Lower lobe of right lung (tissue), 2 donors: ENCODE measurements at regions not wholly inside any gene's neighbourhood (a gene's known extent, or its start where the extent isn't known, plus 50 kb on each side); places are given as distances from the start of the nearest gene placed in this dataset.

ENCODE experiments used
- ATAC-seq, 2 donors: fragments of 200-7000 bp; cut with Tn5 transposase; one replicate each; pipeline ENCODE4 v1.9.1; 2020 to 2022; ENCODE audit warnings: mild to moderate bottlenecking in 2 of 2, moderate library complexity in 2 of 2
- DNase-seq: peaks from one replicate; pipeline ENCODE4 v3.0.0-alpha.2; 2020
- H3K27ac ChIP-seq: fragments of 200-600 bp; one replicate; pipeline ENCODE4 v1.8.0; 2022
- H3K27me3 ChIP-seq: fragments of 200-600 bp; one replicate; pipeline ENCODE4 v1.8.0; 2022; ENCODE audit warnings: low read depth
- H3K36me3 ChIP-seq: fragments of 200-600 bp; one replicate; pipeline ENCODE4 v1.8.0; 2022; ENCODE audit warnings: mild to moderate bottlenecking
- H3K4me1 ChIP-seq: fragments of 200-600 bp; one replicate; pipeline ENCODE4 v1.8.0; 2022
- H3K4me3 ChIP-seq: fragments of 200-600 bp; one replicate; pipeline ENCODE4 v1.8.0; 2022; ENCODE audit warnings: mild to moderate bottlenecking
- H3K9me3 ChIP-seq: fragments of 200-600 bp; one replicate; pipeline ENCODE4 v1.8.0; 2022
- intact Hi-C: fragments of 100-400 bp; cut with DNase I; formaldehyde crosslinking; loops from one replicate; pipeline ENCODE4 v1.11.0; 2022
- TF ChIP-seq, protein P1 (sequence below): fragments of 200-600 bp; IDR thresholded peaks from one replicate; pipeline ENCODE4 v1.8.0; 2022; ENCODE audit warnings: antibody characterized with exemption, mild to moderate bottlenecking
- donor health status: DM: no; HTN: yes; CAD: no; lungs with severe emphysema.

DNA sequence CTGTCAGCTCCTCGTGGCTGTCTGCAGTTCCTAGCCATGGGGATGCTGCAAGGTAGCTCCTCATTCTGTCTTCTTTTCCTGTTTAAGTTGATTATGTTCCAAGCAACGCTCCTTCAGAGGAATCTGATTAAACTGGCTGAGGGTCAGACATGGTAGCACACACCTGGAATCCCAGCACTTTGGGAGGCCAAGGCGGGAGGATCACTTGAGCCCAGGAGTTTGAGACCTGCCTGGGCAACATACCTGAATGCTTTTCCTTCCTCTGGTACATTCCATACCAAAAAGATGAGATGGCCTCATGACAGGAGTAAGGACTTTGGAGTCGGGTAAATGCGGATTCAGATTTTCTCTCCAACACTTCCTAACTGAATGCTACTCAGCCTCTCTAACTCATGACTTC, 246.8 kb upstream of the JARID2 start:
- no peaks in the 10 kb centered on the region for H3K36me3 ChIP-seq
- peaks cover 4% of the 10 kb centered on the region for H3K27me3 ChIP-seq
- TF ChIP-seq, protein P1, sequence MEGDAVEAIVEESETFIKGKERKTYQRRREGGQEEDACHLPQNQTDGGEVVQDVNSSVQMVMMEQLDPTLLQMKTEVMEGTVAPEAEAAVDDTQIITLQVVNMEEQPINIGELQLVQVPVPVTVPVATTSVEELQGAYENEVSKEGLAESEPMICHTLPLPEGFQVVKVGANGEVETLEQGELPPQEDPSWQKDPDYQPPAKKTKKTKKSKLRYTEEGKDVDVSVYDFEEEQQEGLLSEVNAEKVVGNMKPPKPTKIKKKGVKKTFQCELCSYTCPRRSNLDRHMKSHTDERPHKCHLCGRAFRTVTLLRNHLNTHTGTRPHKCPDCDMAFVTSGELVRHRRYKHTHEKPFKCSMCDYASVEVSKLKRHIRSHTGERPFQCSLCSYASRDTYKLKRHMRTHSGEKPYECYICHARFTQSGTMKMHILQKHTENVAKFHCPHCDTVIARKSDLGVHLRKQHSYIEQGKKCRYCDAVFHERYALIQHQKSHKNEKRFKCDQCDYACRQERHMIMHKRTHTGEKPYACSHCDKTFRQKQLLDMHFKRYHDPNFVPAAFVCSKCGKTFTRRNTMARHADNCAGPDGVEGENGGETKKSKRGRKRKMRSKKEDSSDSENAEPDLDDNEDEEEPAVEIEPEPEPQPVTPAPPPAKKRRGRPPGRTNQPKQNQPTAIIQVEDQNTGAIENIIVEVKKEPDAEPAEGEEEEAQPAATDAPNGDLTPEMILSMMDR: no peak
- intact Hi-C loops: no loop called here
- H3K4me3 ChIP-seq: no peak overlapping the region
- H3K4me1 ChIP-seq: no peaks in the 10 kb centered on the region
- H3K9me3 ChIP-seq: no peaks in the 10 kb centered on the region
- DNase-seq (no peak), ATAC-seq (no peak)
- no peak overlapping the region for H3K27ac ChIP-seq

DNA sequence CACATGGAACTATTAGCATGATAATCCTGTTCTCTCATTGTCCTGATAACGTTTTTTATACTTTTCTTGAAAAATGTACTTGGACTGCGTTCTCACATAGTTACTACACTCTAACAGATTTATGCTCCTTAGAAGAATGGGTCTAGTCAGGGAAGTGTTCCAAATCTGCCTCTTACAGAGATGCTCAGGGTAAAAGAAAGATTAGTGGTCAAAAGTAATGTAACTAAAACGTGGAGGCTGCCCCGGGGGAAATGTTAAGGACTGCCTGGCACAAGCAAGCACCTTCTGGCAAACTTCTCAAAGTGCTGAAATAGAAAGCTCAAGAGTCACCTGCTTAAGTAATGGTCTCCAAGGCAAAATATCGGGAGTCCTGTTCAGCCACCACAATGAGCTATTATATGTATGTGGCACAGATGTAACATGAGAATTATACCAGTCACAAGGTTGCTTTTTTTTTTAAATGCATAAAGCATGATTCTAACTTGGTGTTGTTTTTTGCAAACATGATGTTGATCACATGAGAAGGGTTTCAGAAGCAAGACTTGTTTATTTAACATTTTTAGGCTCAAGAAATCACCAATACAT, 244.5 kb upstream of the JARID2 start:
- Histone ChIP-seq H3K27me3 (no peaks in the 10 kb centered on the region), H3K9me3 (no peaks in the 10 kb centered on the region), H3K36me3 (no peaks in the 10 kb centered on the region), H3K4me1 (no peaks in the 10 kb centered on the region), H3K27ac (no peak overlapping the region), H3K4me3 (no peak overlapping the region)
- DNase-seq: no peak
- intact Hi-C loops: no loop called here
- ATAC-seq: no peak
- TF ChIP-seq, protein P1: no peak

DNA sequence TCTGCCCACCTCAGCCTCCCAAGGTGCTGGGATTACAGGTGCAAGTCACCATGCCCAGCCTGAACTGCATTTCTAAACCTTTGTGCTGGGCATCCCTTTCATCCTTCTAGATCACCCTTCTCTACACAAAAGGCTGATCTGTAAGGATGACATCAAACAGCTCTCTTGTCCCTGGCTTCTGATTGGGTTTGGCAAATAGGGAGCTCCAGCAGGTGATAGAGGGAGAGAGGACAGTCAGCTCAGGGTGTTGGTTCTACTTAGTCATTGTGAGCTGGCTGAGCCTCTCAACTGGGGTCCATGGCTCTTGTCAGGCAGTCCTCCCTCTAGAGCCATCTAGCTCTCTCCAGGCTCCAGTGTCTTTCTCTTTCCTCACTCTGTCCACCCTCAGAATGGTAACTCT, 237.6 kb upstream of the JARID2 start:
- Histone ChIP-seq H3K27ac (no peak overlapping the region), H3K9me3 (no peaks in the 10 kb centered on the region), H3K27me3 (no peaks in the 10 kb centered on the region), H3K36me3 (no peaks in the 10 kb centered on the region), H3K4me3 (no peak overlapping the region), H3K4me1 (no peaks in the 10 kb centered on the region)
- intact Hi-C loops: no loop called here
- DNase-seq: no peak
- no peak for ATAC-seq
- TF ChIP-seq, protein P1: no peak

DNA sequence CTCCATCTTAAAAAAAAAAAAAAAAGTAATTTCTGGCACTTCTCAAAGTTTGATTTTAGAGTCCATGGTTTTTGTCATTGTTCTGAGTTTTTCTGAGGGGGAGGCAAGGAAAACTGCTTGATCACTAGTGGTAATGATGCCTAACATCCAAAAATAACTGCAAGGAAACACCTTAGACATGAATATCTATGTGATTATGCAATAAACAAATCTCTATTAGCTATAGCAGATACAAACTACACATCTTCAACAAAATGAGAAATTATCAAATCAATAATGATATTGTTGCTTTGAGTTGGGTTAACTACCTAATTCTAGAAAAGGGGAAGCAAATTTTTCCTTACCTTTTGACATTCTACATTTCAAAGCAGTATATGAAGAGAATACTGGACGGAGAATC, 230.9 kb upstream of the JARID2 start:
- Histone ChIP-seq H3K4me3 (no peak overlapping the region), H3K4me1 (no peaks in the 10 kb centered on the region), H3K36me3 (no peaks in the 10 kb centered on the region), H3K27me3 (no peaks in the 10 kb centered on the region), H3K27ac (no peak overlapping the region), H3K9me3 (no peaks in the 10 kb centered on the region)
- intact Hi-C loops: no loop called here
- DNase-seq (no peak), ATAC-seq (no peak)
- TF ChIP-seq, protein P1: no peak

DNA sequence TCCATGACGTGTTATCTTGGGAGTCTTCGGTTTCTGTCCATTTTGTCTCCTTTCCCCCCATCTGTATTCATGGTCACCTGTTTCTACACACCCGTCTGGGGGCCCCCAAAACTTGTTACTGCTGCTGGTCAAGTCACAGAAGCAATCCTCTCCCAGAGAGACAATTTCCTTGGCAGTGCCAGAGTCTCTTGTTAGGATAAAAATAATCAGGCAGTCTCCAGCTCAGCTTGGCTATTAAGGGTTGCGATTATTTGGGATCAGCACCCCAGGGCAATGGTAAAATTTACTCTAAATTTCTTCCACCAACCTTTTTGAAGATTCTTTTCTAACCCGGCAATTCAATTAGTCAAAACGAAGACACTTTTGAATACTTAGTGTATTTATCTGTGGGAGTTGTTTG, 229.1 kb upstream of the JARID2 start:
- TF ChIP-seq, protein P1: no peak
- Histone ChIP-seq H3K27me3 (no peaks in the 10 kb centered on the region), H3K4me3 (peak overlapping the region; percentile 18), H3K36me3 (no peaks in the 10 kb centered on the region), H3K27ac (no peak overlapping the region), H3K9me3 (no peaks in the 10 kb centered on the region), H3K4me1 (no peaks in the 10 kb centered on the region)
- intact Hi-C loops: no loop called here
- ATAC-seq (no peak), DNase-seq (no peak)

DNA sequence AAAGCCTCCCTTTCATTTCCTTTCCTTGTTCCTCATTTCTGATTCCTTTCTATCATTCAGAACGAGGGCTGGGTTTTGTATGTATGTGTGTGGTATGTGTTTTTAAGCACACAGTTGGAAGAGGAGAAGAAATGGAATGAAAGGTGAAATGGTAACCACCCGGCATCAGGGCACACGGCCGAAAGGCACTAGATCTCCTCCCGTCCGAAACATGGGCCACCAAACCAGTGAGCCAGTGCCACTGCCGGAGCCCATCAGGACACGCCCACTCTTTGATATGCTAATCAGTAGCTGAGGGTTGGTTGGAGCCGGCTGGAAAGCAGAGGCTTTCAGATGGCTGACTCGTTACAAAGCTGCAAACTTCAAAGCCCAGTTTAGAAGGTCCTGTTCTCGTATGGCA, 228.6 kb upstream of the JARID2 start:
- intact Hi-C loops: no loop called here

More for the DNA sequence above, 228.6 kb upstream of the JARID2 start:
- ATAC-seq (no peak), DNase-seq (peak; percentile 49)
- Histone ChIP-seq H3K27ac (no peak overlapping the region), H3K36me3 (no peaks in the 10 kb centered on the region), H3K4me3 (peak overlapping the region; percentile 18), H3K9me3 (no peaks in the 10 kb centered on the region), H3K27me3 (no peaks in the 10 kb centered on the region), H3K4me1 (peaks cover 4% of the 10 kb centered on the region)
- TF ChIP-seq, protein P1: no peak
